Omental fat pad (tissue), 3 donors: ENCODE measurements at regions not wholly inside any gene's neighbourhood (a gene's known extent, or its start where the extent isn't known, plus 50 kb on each side); places are given as distances from the start of the nearest gene placed in this dataset.

Source experiments
- ATAC-seq: fragments of 150-250 bp; one replicate; pipeline ENCODE4 v1.9.1; 2016; ENCODE audit warnings: mild to moderate bottlenecking, moderate library complexity; ENCODE audit not compliant: low FRiP score
- DNase-seq: peaks from one replicate; pipeline ENCODE4 v3.0.0-alpha.2; 2019; ENCODE audit warnings: low spot score
- TF ChIP-seq, protein P1 (sequence below), 3 donors: fragments of 450-650 bp; IDR thresholded peaks; one replicate each; pipeline ENCODE4 v1.5.1; 2016 to 2017; ENCODE audit warnings: antibody characterized with exemption in 3 of 3, mild to moderate bottlenecking in 3 of 3, moderate library complexity in 2 of 3

DNA sequence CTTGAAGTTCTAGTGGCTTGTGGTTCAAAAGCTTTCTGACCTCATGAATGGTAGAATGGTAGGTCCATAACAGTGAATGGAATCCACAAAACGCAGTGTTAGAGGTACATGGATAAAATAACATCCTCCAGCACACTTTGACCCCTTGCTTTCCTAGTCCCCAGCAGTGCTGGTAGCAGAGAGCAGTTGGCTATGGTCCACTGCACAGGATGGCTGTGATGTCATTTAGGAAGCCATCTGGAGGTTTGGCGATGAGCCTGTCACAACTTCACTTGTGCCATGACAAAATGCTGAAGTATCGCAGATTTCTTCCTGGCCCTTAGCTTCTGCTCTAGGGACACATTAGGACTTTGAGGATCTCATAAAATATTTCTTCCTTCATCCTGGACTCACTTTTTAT is 300.0 kb upstream of the FZD8 start:
- DNase-seq, result no peak
- no peak for ATAC-seq
- TF ChIP-seq, protein P1, sequence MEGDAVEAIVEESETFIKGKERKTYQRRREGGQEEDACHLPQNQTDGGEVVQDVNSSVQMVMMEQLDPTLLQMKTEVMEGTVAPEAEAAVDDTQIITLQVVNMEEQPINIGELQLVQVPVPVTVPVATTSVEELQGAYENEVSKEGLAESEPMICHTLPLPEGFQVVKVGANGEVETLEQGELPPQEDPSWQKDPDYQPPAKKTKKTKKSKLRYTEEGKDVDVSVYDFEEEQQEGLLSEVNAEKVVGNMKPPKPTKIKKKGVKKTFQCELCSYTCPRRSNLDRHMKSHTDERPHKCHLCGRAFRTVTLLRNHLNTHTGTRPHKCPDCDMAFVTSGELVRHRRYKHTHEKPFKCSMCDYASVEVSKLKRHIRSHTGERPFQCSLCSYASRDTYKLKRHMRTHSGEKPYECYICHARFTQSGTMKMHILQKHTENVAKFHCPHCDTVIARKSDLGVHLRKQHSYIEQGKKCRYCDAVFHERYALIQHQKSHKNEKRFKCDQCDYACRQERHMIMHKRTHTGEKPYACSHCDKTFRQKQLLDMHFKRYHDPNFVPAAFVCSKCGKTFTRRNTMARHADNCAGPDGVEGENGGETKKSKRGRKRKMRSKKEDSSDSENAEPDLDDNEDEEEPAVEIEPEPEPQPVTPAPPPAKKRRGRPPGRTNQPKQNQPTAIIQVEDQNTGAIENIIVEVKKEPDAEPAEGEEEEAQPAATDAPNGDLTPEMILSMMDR (IDR thresholded peaks at IDR 0.05), result no peak

DNA sequence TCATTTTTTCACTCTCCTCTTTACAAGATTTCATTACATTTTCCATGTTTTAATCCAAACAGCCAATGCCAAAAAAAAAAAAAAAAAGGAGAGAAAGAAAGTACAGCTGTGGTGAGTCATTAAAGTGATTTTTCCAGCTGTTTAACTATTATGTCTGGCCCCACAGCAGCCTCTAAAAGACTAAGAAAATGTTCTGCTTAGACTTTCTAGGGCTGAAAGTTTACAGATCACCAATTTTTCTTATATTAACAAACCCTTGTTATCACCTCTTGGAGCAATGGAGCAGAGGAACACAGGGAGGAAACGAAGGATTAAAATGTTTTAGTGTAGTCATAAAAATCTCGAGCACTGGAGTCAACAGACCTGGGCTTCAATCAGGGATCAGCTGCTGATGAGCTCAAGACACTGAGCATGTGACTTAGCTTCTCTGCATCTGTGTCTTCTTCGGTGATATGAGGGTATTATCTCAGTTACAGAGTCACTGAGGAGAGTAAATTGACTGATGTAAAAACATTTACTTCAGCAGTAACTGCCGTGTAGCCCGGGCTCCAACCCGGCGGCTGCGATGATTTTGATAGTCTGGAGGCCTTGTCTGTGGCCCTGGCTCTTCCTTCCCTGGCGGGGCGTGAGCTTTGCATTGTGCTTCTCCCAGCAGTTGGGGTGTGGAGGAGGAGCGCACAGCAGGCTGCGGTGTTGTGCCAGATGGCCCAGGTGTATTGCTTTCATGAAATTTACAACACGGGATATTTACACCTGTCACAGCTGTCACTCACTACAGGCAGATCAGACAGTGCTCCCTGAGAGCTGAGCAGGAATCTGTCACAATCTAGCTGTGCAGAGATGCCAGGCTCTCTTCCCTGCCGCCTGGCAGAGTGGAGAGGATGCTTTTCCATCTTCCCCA is 298.3 kb upstream of the FZD8 start:
- DNase-seq (no peak), ATAC-seq (no peak)
- TF ChIP-seq, protein P1 (IDR thresholded peaks at IDR 0.05), result no peak

DNA sequence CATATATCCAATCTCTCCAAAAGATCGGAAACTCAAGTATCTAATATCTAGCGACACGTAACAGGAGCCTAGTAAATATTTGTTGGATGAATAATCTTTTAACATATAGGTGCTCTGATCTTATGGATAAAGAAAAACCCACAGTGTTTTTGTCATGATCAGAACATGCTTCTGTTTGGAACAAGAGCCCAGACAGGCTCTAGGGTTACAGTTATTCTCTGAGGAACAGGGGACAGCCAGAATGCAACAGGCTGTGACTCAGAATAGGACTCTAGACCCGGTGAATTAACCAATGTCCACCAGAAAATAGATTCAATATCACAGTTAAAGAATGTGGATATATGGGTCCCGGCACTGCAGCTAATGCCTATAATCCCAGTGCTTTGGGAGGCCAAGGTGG is 296.1 kb upstream of the FZD8 start:
- TF ChIP-seq, protein P1 (IDR thresholded peaks at IDR 0.05), result no peak
- no peak for DNase-seq
- no peak for ATAC-seq

DNA sequence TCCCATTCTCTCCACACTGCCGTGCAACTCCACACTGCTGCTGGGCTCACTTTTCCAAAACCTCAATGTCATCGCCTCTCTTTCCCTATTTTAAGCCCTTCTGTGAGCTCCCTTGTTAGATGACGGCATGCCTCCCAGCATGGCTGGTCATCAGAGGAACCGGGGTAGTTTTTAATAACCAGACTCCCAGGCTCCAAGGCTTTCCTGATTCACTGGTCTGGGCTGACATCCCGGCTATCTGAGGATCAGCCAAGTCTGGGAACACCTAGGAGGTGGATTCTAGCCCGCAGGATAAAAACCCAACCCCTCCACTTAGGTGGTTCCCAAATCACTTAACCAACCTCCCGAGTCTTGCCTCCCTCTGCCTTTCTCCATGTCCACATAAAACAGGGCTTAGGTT is 295.4 kb upstream of the FZD8 start:
- ATAC-seq (no peak), DNase-seq (no peak)
- TF ChIP-seq, protein P1 (IDR thresholded peaks at IDR 0.05), result no peak

DNA sequence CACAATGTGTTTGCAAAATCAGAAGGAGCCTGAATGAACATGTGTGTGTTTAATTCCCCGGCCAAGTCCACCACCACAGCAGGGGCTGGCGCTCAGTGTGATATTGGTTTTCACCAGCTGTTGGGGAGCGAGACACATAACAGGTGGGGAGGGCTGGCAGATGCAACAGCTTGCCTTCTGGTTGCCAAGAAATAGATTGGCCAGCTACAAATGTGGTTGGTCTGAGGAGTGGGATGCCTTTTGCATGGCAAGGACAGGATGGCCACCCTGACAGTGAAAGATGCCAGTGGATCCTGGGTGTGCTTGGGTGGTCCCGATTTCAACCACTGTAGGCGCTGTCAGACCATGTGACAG is 292.5 kb upstream of the FZD8 start:
- DNase-seq (no peak), ATAC-seq (no peak)
- TF ChIP-seq, protein P1 (IDR thresholded peaks at IDR 0.05), result no peak

DNA sequence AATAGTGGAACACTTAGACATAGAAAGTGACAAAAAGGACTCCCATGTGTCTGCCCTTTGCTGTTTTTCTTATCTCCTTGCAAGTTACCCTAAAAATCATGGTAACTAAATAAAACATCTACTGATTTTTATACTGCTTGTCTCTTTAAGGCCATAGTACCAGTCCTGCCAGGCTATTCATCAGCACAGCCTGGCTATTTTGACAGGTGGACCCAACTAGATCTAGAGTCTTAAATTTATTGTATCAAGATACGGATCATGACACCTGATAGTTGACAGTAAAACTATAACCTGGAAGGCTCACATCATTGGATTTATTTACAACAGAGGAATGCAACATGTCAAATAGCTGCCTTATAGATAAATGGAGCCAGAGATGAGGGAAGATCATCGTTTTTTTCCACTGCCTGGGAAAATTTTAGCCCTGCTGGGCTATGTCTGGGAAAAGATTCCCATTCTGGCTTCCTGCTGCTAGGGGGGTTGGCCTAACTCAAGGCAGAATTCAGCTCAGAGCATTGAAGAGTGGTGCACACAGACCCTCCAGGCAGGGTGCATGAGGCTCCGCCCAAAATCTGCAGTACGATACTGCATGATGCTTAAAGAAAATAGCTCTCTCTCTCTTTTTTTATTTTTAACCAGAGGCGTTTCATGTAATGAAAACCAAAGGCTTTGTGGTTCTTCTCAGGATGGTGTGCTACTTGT is 292.0 kb upstream of the FZD8 start:
- ATAC-seq (no peak), DNase-seq (no peak)
- TF ChIP-seq, protein P1 (IDR thresholded peaks at IDR 0.05), result no peak
